ENCODE measurements at regions not wholly inside any gene's neighbourhood (a gene's known extent, or its start where the extent isn't known, plus 50 kb on each side); places are given as distances from the start of the nearest gene placed in this dataset.

GRCh38 chr3:23079976-23080375 is 123.2 kb upstream of the UBE2E2 start:
- TF ChIP-seq CTCF (IDR thresholded peaks at IDR 0.05) = no peak
- no peak for TF ChIP-seq POLR2A (IDR thresholded peaks at IDR 0.05)
